K562 (cell line): ENCODE measurements at regions not wholly inside any gene's neighbourhood (a gene's known extent, or its start where the extent isn't known, plus 50 kb on each side); places are given as distances from the start of the nearest gene placed in this dataset.

Experiments
- ATAC-seq: fragments of 200-7000 bp; cut with Tn5 transposase; 3 replicates; pipeline ENCODE4 v1.9.1; 2020; ENCODE audit warnings: moderate library complexity
- BruUV-seq: library from RNA; stranded (reverse); fragments of 400-500 nt; replicated peaks from 2 replicates; lab custom pipeline; 2021; lab: Mats Ljungman, UMichigan
- CTCF ChIA-PET: fragments of 300-600 bp; formaldehyde crosslinking; extraction: SDS; loops from one replicate; lab custom pipeline; 2021; ENCODE audit warnings: low intra/inter-chr PET ratio; lab: Yijun Ruan, JAX
- POLR2A ChIA-PET: fragments of 300-600, 350-650 bp; sonication (Branson Sonifier 250); formaldehyde crosslinking; extraction: SDS; loops from one replicate; lab custom pipeline; 2021; ENCODE audit warnings: antibody characterized with exemption, inconsistent platforms; lab: Yijun Ruan, JAX
- DNase-seq, 4 experiments: peaks; one replicate each; pipeline versions ENCODE4 v3.0.0 to v3.0.0-alpha.2; 2011 to 2018; ENCODE audit warnings: low spot score in 3 of 4, mixed read lengths in 3 of 4; ENCODE audit errors: extremely low read depth in 1 of 4
- FAIRE-seq: peaks from 2 replicates; lab custom pipeline; 2011; peaks lifted over from hg19 to GRCh38; lab: Jason Lieb, UNC
- H2AFZ ChIP-seq: 2 replicates; pipeline ENCODE4 v1.6.0; 2011; ENCODE audit warnings: low read depth, low read length, control low read depth, inconsistent platforms
- H3K27ac ChIP-seq: fragments of 200-600 bp; 3 replicates; pipeline ENCODE4 v1.8.0; 2011; ENCODE audit warnings: low read depth, mild to moderate bottlenecking, control low read depth, inconsistent platforms, low read length, moderate library complexity, mixed read lengths; ENCODE audit errors: extremely low read depth
- H3K27me3 ChIP-seq, 2 experiments: fragments of 300-600 bp in 1 of 2; 2 replicates in 1 of 2; 3 replicates in 1 of 2; pipeline versions ENCODE4 v1.6.0 to v1.8.0; 2011; ENCODE audit warnings: inconsistent platforms in 2 of 2, low read length in 2 of 2, mild to moderate bottlenecking in 1 of 2, mixed read lengths in 1 of 2, moderate library complexity in 1 of 2; ENCODE audit not compliant: control insufficient read depth in 2 of 2, insufficient read depth in 2 of 2
- H3K36me3 ChIP-seq: fragments of 300-600 bp; 3 replicates; pipeline ENCODE4 v1.8.0; 2011; ENCODE audit warnings: mild to moderate bottlenecking, low read length, inconsistent platforms; ENCODE audit not compliant: control insufficient read depth, insufficient read depth
- H3K4me1 ChIP-seq, 2 experiments: fragments of 200-600 bp in 1 of 2; replicated peaks in 1 of 2; 2 replicates in 1 of 2; 3 replicates in 1 of 2; pipeline versions ENCODE4 v1.5.1 to v1.8.0; 2011; ENCODE audit warnings: inconsistent platforms in 2 of 2, low read length in 2 of 2, mild to moderate bottlenecking in 1 of 2, mixed read lengths in 1 of 2, moderate library complexity in 1 of 2; ENCODE audit not compliant: control insufficient read depth in 2 of 2, insufficient read depth in 2 of 2
- H3K4me2 ChIP-seq: 2 replicates; pipeline ENCODE4 v1.6.1; 2011; ENCODE audit warnings: low read length, control low read depth, inconsistent platforms, mixed read lengths; ENCODE audit not compliant: insufficient read depth
- H3K4me3 ChIP-seq: fragments of 200-600 bp; sonication (generic), shearing (Covaris generic); 2 replicates; pipeline ENCODE4 v1.5.1; 2016; ENCODE audit warnings: control low read depth, inconsistent platforms
- H3K79me2 ChIP-seq: fragments of 200-600 bp; 3 replicates; pipeline ENCODE4 v1.8.0; 2011; ENCODE audit warnings: low read length, inconsistent platforms; ENCODE audit not compliant: control insufficient read depth, insufficient read depth
- H3K9ac ChIP-seq, 2 experiments: 2 replicates each; pipeline versions ENCODE4 v1.6.0 to v1.6.1; 2011; ENCODE audit warnings: low read depth in 2 of 2, low read length in 2 of 2, control low read depth in 1 of 2, inconsistent platforms in 1 of 2, mild to moderate bottlenecking in 1 of 2, mixed read lengths in 1 of 2; ENCODE audit not compliant: insufficient read depth in 1 of 2
- H3K9me1 ChIP-seq: one replicate; pipeline ENCODE4 v1.6.0; 2011; ENCODE audit warnings: inconsistent platforms, mild to moderate bottlenecking, low read length, moderate library complexity; ENCODE audit not compliant: control insufficient read depth, insufficient read depth
- H3K9me3 ChIP-seq: replicated peaks from 2 replicates; pipeline ENCODE4 v1.5.1; 2011; ENCODE audit warnings: low read depth, low read length, inconsistent platforms; ENCODE audit not compliant: control insufficient read depth, insufficient read depth
- H4K20me1 ChIP-seq: replicated peaks from 2 replicates; pipeline ENCODE4 v1.6.1; 2011; ENCODE audit warnings: low read length, inconsistent platforms, mixed read lengths; ENCODE audit not compliant: control insufficient read depth, insufficient read depth
- FOXA1 ChIP-seq: fragments of 450-650 bp; IDR thresholded peaks from 2 replicates; pipeline ENCODE4 v1.6.1; 2016; ENCODE audit warnings: mild to moderate bottlenecking, borderline replicate concordance
- HDAC6 ChIP-seq: IDR thresholded peaks from 2 replicates; pipeline ENCODE4 v1.6.1; 2012; ENCODE audit warnings: low read depth, mild to moderate bottlenecking, control low read depth, inconsistent platforms, low read length, moderate library complexity
- KAT7 ChIP-seq: sonication (generic); formaldehyde crosslinking; IDR thresholded peaks from 2 replicates; pipeline ENCODE4 v1.8.0; 2022; ENCODE audit warnings: missing genetic modification reagents, mild to moderate bottlenecking, borderline replicate concordance
- XRCC4 ChIP-seq: IDR thresholded peaks from one replicate; pipeline ENCODE4 v1.6.1; 2011; ENCODE audit not compliant: insufficient read depth, insufficient read length; ENCODE audit errors: extremely low read depth
- ZFPM2 ChIP-seq: fragments of 250-450 bp; sonication (Bioruptor Pico); IDR thresholded peaks from 2 replicates; pipeline ENCODE4 v1.5.1; 2022; ENCODE audit warnings: mild to moderate bottlenecking
- ZNF511 ChIP-seq: sonication (generic); formaldehyde crosslinking; IDR thresholded peaks from 2 replicates; pipeline ENCODE4 v1.8.0; 2022; ENCODE audit warnings: mild to moderate bottlenecking, missing genetic modification reagents
- ZNF75A ChIP-seq: fragments of 450-650 bp; formaldehyde crosslinking; IDR thresholded peaks from 2 replicates; pipeline ENCODE4 v1.4.0; 2020; ENCODE audit warnings: mild to moderate bottlenecking
- WGBS: fragments of 100-300 bp; shearing (Covaris generic); methylation state at CpG from one replicate; pipeline ENCODE4 v1.1.6; 2016; ENCODE audit warnings: low coverage, mixed read lengths; ENCODE audit not compliant: insufficient coverage; ENCODE audit errors: missing lambda C conversion rate; 5-methylcytosine and 5-hydroxymethylcytosine counted together
- in situ Hi-C: fragments of 300-500 bp; cut with MboI; formaldehyde crosslinking; loops from 4 replicates; pipeline ENCODE4 v1.15.0; 2018; ENCODE audit warnings: inconsistent platforms, mixed read lengths
- intact Hi-C: fragments of 100-400 bp; cut with micrococcal nuclease; formaldehyde crosslinking; loops from 2 replicates; pipeline ENCODE4 v1.14.2; 2022

DNA sequence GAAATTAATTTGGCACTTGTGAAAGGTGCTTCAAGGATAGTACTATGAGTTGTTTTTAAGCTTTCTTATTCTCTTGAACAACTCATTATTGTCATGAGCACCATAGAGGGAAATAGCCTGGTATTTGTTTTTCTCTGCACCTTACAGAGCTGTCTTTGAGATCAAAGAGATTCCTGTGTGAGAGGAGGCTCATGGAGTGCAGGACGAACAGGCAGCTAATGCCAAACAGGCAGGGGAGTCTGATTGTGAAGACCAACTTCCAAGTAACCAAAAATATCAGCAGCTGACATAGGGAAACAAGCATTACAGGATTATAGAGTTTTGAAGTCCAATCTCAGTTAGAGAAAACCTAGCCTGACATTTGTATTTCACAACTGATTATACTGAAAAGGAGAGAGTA, 110.6 kb upstream of the TENT5A start:
- no peak for DNase-seq
- CTCF ChIA-PET, result no interaction called here
- no peaks in the 10 kb centered on the region for H3K79me2 ChIP-seq
- H3K27me3 ChIP-seq, result no peaks in the 10 kb centered on the region
- no peaks in the 10 kb centered on the region for H3K4me1 ChIP-seq
- no peaks in the 10 kb centered on the region for H3K9me3 ChIP-seq
- H3K36me3 ChIP-seq, result no peaks in the 10 kb centered on the region
- no peak overlapping the region for H3K4me3 ChIP-seq
- intact Hi-C loops, result no loop called here
- TF ChIP-seq FOXA1, result no peak
- TF ChIP-seq, all 486 proteins: peak for 0
- Histone ChIP-seq H3K27ac (no peak overlapping the region), H4K20me1 (no peaks in the 10 kb centered on the region), H3K4me2 (no peak overlapping the region), H2AFZ (no peak overlapping the region), H3K9ac (no peak overlapping the region), H3K9me1 (no peaks in the 10 kb centered on the region)
- ATAC-seq (no peak), FAIRE-seq (no peak)
- WGBS, result 0% methylated on average over 1 of the region's 1 CpG
- POLR2A ChIA-PET, result no interaction called here
- in situ Hi-C loops, result no loop called here
- no TSS peak for BruUV-seq

DNA sequence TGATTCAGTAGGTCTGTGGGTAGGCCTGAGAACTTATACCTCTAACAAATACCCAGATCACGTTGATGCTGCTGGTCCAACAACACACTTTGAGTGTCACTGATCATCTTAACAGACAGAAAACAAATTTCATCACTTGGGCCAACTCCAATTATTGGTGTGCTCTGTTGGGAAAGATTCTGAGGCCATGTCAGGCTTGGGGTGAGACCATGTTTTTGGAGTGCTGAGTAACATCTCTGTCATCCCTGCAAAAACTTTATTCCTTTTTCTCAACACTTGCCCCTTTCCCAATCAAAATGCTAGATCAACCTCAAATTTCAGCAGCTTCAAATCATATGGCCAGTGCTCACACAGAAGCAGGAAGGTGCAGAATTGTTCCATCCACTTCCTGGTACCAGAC, 108.8 kb upstream of the TENT5A start:
- H3K9me1 ChIP-seq, result no peaks in the 10 kb centered on the region
- intact Hi-C loops, result no loop called here
- CTCF ChIA-PET, result no interaction called here
- H3K9me3 ChIP-seq, result no peaks in the 10 kb centered on the region
- no peak overlapping the region for H3K27ac ChIP-seq
- H3K4me1 ChIP-seq, result no peaks in the 10 kb centered on the region
- no peaks in the 10 kb centered on the region for H3K79me2 ChIP-seq
- FAIRE-seq (no peak), ATAC-seq (no peak), DNase-seq (no peak)
- no peak overlapping the region for H3K9ac ChIP-seq
- WGBS, result 0% methylated on average over 1 of the region's 1 CpG
- H4K20me1 ChIP-seq, result no peaks in the 10 kb centered on the region
- no peak overlapping the region for H2AFZ ChIP-seq
- no peaks in the 10 kb centered on the region for H3K27me3 ChIP-seq
- no peak overlapping the region for H3K4me3 ChIP-seq
- in situ Hi-C loops, result no loop called here
- no TSS peak for BruUV-seq
- no peak overlapping the region for H3K4me2 ChIP-seq
- H3K36me3 ChIP-seq, result no peaks in the 10 kb centered on the region
- TF ChIP-seq ZNF75A (CRISPR knock-in tag), result no peak
- no peak for TF ChIP-seq HDAC6
- no peak for TF ChIP-seq XRCC4
- no peak for TF ChIP-seq ZFPM2 (CRISPR knock-in tag)
- TF ChIP-seq KAT7 (CRISPR knock-in tag), result no peak
- TF ChIP-seq ZNF511, result no peak
- TF ChIP-seq, all 486 proteins: peak for 0
- POLR2A ChIA-PET, result no interaction called here
